Endothelial cell of umbilical vein (primary cell): ENCODE measurements at regions not wholly inside any gene's neighbourhood (a gene's known extent, or its start where the extent isn't known, plus 50 kb on each side); places are given as distances from the start of the nearest gene placed in this dataset.

Source experiments
- CTCF ChIP-seq, 2 donors: IDR thresholded peaks; 1 replicate in 1 of 2; 2 replicates in 1 of 2; pipeline ENCODE4 v1.5.1; 2011; ENCODE audit warnings: low read length in 2 of 2, mild to moderate bottlenecking in 2 of 2, moderate library complexity in 2 of 2, control low read depth in 1 of 2, inconsistent platforms in 1 of 2, low read depth in 1 of 2; ENCODE audit not compliant: insufficient read depth in 1 of 2; ENCODE audit errors: extremely low read depth in 1 of 2
- EZH2 ChIP-seq: IDR thresholded peaks from 2 replicates; pipeline ENCODE4 v1.6.1; 2012; ENCODE audit warnings: borderline replicate concordance, low read depth, mild to moderate bottlenecking, moderate library complexity, low read length, inconsistent platforms; ENCODE audit not compliant: severe bottlenecking
- FOS ChIP-seq: IDR thresholded peaks from 2 replicates; pipeline ENCODE4 v1.6.1; 2011; ENCODE audit warnings: mild to moderate bottlenecking, low read length, moderate library complexity, borderline replicate concordance; ENCODE audit not compliant: insufficient read depth
- JUN ChIP-seq: IDR thresholded peaks from 2 replicates; pipeline ENCODE4 v1.6.1; 2011; ENCODE audit warnings: borderline replicate concordance, low read depth; ENCODE audit not compliant: insufficient read length, insufficient read depth
- MYC ChIP-seq: IDR thresholded peaks from one replicate; pipeline ENCODE4 v1.6.1; 2011; ENCODE audit warnings: mild to moderate bottlenecking, low read depth, low read length
- POLR2A ChIP-seq: IDR thresholded peaks from 2 replicates; pipeline ENCODE4 v1.6.1; 2012; ENCODE audit warnings: low read depth, mild to moderate bottlenecking, control low read depth, low read length
- POLR2AphosphoS5 ChIP-seq: IDR thresholded peaks from 2 replicates; pipeline ENCODE4 v1.6.1; 2012; ENCODE audit warnings: low read depth, mild to moderate bottlenecking, control low read depth, low read length, moderate library complexity; ENCODE audit not compliant: insufficient read depth

- no peak for TF ChIP-seq CTCF (IDR thresholded peaks at IDR 0.05; ENCODE audit: extremely low read depth in 1 of 2, insufficient read depth in 1 of 2, low read depth in 1 of 2, low read length in 2 of 2)
- no peak for TF ChIP-seq EZH2
- no peak for TF ChIP-seq MYC
- TF ChIP-seq POLR2A, result no peak
- no peak for TF ChIP-seq POLR2AphosphoS5
- no peak for TF ChIP-seq FOS
- TF ChIP-seq JUN, result no peak
These were observed 160.5 kb upstream of the ADAMTS9 start for GRCh38 chr3:64848127-64848800.
